WI38 (cell line): ENCODE measurements at regions not wholly inside any gene's neighbourhood (a gene's known extent, or its start where the extent isn't known, plus 50 kb on each side); places are given as distances from the start of the nearest gene placed in this dataset.

Experiments used
- H3K4me3 ChIP-seq: 2 replicates; pipeline ENCODE4 v1.5.1; 2011; ENCODE audit warnings: low read depth, mild to moderate bottlenecking, control low read depth, low read length
- CTCF ChIP-seq: IDR thresholded peaks from 2 replicates; pipeline ENCODE4 v1.5.1; 2012; ENCODE audit warnings: low read depth, mild to moderate bottlenecking, control low read depth, low read length

- H3K4me3 ChIP-seq, result no peak overlapping the region
- no peak for TF ChIP-seq CTCF
Observed at GRCh38 chr9:84575705-84576104, 93.8 kb upstream of the NTRK2 start.

GRCh38 chr9:84583866-84584265 is 85.7 kb upstream of the NTRK2 start:
- no peak overlapping the region for H3K4me3 ChIP-seq
- TF ChIP-seq CTCF, result no peak

- no peak overlapping the region for H3K4me3 ChIP-seq
- TF ChIP-seq CTCF, result no peak
Observed at GRCh38 chr9:84586662-84587061, 82.9 kb upstream of the NTRK2 start.

- no peak for TF ChIP-seq CTCF
Observed at GRCh38 chr9:84587153-84587552, 82.4 kb upstream of the NTRK2 start.

GRCh38 chr9:84589542-84589941 is 80.0 kb upstream of the NTRK2 start:
- no peak for TF ChIP-seq CTCF
- H3K4me3 ChIP-seq, result no peak overlapping the region

More at GRCh38 chr9:84587153-84587552, 82.4 kb upstream of the NTRK2 start:
- no peak overlapping the region for H3K4me3 ChIP-seq

- no peak for TF ChIP-seq CTCF
- H3K4me3 ChIP-seq, result no peak overlapping the region
Observed at GRCh38 chr9:84590706-84591105, 78.8 kb upstream of the NTRK2 start.

- TF ChIP-seq CTCF, result no peak
- H3K4me3 ChIP-seq, result no peak overlapping the region
Observed at GRCh38 chr9:84592918-84593317, 76.6 kb upstream of the NTRK2 start.

- TF ChIP-seq CTCF, result no peak
- no peak overlapping the region for H3K4me3 ChIP-seq
Observed at GRCh38 chr9:84593352-84593751, 76.2 kb upstream of the NTRK2 start.
